NB4 (cell line): ENCODE measurements at regions not wholly inside any gene's neighbourhood (a gene's known extent, or its start where the extent isn't known, plus 50 kb on each side); places are given as distances from the start of the nearest gene placed in this dataset.

Source experiments
- CTCF ChIP-seq: IDR thresholded peaks from one replicate; pipeline ENCODE4 v1.5.1; 2012; ENCODE audit warnings: low read depth, low read length
- MYC ChIP-seq: IDR thresholded peaks from 2 replicates; pipeline ENCODE4 v1.6.1; 2011; ENCODE audit warnings: low read depth, low read length
- POLR2A ChIP-seq: IDR thresholded peaks from 2 replicates; pipeline ENCODE4 v1.6.1; 2011; ENCODE audit warnings: mild to moderate bottlenecking; ENCODE audit not compliant: insufficient read length; ENCODE audit errors: extremely low read depth

- TF ChIP-seq CTCF (no peak), POLR2A (no peak), MYC (no peak)
Measured at GRCh38 chr6:56854086-56854485, 100.8 kb upstream of the BEND6 start.
